G401.6 (cell line): ENCODE measurements at regions not wholly inside any gene's neighbourhood (a gene's known extent, or its start where the extent isn't known, plus 50 kb on each side); places are given as distances from the start of the nearest gene placed in this dataset.
"Not testable (repeated sequence)": the region's sequence is repeated elsewhere in the genome, so short reads cannot be mapped to it uniquely, and the experiment has no call there.

Source experiments
- FAIRE-seq: peaks from 2 replicates; lab custom pipeline; 2012; peaks lifted over from hg19 to GRCh38; lab: Jason Lieb, UNC

- FAIRE-seq: no peak
These were observed 1191.1 kb downstream of the NCAM2 start for GRCh38 chr21:22189278-22189677.

DNA sequence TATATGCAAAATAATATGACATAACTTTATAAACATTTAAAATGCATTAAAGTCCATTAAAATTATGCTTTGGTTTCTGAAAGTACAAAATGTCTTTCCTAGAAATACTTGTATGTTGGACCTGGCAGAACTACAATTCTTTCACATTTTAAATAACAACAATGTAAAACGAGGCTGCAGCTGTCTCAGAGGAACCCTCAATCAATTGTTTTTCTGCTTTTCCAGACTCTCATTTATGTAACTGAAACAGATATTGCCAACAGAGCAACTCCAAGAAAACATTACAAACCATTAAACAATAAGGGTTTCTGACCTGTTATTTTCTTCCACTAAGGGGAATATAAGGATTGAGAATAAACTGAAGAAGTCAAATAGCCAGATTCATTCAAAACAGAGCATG, 1193.4 kb downstream of the NCAM2 start:
- FAIRE-seq: no peak

DNA sequence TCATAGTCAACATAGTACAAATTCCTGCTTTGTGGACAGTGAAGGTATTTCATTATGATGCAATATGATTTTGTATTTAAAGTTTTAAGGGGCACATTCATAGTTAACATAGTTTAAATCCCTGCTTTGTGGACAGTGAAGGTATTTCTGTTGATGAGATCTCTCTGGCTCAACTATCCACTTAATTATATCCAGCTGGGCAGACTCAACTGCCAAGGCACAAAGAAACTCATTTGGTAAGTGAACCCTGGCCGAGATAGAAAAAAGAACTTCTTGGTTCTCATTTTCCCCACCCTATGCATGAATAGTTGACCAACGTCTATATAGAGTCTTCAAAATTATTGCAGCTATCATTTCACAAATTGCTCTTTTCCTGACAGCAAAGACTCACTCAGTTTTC, 1194.6 kb downstream of the NCAM2 start:
- FAIRE-seq: no peak

GRCh38 chr21:22194986-22195385, 1196.8 kb downstream of the NCAM2 start:
- not testable (repeated sequence) for FAIRE-seq

- no peak for FAIRE-seq
These were observed 1202.3 kb downstream of the NCAM2 start for GRCh38 chr21:22200378-22201092.

DNA sequence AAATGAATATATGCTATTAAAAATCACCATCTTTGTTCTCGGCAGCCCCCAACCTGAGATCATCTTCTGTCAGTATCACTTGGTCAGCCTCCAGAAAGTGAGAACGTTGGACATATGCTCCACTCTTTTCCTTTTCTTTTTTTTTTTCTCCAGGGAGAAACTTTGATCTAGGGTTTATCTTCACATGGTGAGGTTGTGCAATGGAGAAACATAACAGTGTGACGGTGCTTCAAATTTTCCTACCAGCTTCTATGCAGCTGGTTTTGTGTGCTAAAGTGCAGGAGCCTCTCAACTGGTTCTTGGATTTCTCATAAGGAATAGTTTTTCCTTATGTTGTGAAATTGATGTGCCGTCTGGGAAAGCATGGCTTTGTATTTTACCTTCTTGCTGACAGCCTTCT, 1202.9 kb downstream of the NCAM2 start:
- no peak for FAIRE-seq

DNA sequence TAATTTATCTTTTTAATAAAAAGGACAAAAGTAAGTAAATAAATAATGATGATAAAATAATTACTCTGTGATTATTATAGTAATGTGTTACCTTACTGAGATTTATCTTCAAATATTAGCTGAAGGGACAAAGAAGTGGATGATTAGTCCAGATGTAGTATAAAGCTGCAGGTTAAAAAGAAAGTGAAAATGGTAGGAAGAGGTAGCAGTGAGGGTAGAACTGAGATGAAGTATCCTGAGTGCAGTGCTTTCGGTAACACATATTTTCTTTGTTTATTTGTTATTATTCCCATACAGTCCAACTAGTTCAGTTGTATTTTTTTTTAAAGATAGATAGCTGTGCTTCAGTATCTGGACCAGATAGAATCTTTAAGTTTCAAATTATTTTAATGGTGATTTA, 1203.5 kb downstream of the NCAM2 start:
- FAIRE-seq: no peak

DNA sequence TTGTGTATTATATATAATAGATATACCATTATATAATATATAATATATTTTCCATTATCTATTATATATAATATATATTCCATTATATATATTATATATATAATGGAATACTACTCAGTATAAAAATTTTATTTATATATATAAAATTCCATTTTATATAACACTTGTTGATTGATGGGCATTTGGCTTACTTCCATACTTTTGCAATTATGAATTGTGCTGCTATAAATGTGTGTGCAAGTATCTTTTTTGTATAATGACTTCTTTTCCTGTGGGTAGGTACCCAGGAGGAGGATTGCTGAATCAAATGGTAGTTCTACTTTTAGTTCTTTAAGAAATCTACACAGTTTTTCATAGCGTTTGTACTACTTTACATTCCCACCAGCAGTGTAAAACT, 1211.1 kb downstream of the NCAM2 start:
- no peak for FAIRE-seq

GRCh38 chr21:22211943-22212342, 1213.7 kb downstream of the NCAM2 start:
- no peak for FAIRE-seq

DNA sequence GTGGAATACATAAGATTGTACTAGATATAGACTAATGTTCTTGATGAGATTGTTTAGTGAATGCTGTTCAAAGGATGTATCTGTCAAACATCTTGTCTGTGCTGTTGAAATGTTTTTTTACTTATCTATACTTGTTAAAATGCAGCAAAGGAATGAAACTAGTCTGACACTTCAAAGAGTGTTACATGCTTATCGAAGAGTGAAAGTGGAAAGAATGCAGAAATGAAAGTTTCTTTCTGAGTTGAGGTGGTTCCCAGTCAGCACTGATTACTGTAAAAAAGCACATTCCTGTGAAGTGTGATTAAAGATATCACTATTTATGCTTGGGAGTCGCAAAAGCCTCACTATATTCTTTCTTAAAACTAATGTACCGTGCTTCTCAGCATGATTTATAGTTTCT, 1225.2 kb downstream of the NCAM2 start:
- no peak for FAIRE-seq

- FAIRE-seq: no peak
These were observed 1226.1 kb downstream of the NCAM2 start for GRCh38 chr21:22224261-22224660.

GRCh38 chr21:22225299-22225698, 1227.1 kb downstream of the NCAM2 start:
- FAIRE-seq: no peak

GRCh38 chr21:22231013-22231412, 1232.8 kb downstream of the NCAM2 start:
- no peak for FAIRE-seq

GRCh38 chr21:22235866-22236590, 1237.8 kb downstream of the NCAM2 start:
- FAIRE-seq: no peak

- no peak for FAIRE-seq
These were observed 1246.3 kb downstream of the NCAM2 start for GRCh38 chr21:22244516-22244915.

DNA sequence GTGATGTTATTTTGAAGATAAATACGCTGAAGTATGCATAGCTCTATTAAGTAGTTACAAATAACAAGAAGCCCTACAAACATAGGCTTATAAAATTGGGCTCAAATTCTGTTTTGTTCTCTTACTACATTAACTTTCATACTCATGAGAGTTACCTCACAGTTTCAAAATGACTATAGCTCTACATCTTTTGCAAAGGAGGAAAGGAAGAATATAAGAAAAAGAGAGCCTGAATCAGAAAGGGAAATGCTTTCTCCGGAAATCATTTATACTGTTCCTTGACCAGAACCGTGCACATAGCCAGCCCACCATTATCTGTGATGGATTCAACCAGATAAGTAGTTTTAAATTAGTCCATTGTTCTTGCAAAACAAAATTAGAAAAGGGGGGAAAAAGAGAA, 1252.1 kb downstream of the NCAM2 start:
- no peak for FAIRE-seq

GRCh38 chr21:22253761-22254160, 1255.6 kb downstream of the NCAM2 start:
- FAIRE-seq: no peak

DNA sequence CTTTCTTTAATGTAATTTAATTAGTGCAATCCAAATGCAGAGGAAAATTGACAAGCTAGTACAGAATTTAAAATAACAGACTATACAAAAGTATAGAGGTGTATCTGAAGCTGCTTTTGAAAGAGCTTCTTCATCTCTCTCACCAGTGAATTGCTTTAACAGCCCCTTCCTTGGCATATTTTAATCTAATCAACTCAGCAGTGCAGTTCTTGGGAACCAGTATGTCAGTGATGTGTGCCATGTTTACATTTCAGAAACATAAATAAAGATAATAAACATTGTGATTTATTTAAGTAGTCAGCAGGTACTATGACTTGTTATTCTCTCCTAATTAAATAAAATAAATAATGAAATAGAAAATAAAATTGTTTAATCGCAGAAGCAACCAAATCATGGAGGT, 1260.6 kb downstream of the NCAM2 start:
- no peak for FAIRE-seq

GRCh38 chr21:22260274-22260673, 1262.1 kb downstream of the NCAM2 start:
- no peak for FAIRE-seq

- FAIRE-seq: no peak
These were observed 1265.7 kb downstream of the NCAM2 start for GRCh38 chr21:22263890-22264289.

DNA sequence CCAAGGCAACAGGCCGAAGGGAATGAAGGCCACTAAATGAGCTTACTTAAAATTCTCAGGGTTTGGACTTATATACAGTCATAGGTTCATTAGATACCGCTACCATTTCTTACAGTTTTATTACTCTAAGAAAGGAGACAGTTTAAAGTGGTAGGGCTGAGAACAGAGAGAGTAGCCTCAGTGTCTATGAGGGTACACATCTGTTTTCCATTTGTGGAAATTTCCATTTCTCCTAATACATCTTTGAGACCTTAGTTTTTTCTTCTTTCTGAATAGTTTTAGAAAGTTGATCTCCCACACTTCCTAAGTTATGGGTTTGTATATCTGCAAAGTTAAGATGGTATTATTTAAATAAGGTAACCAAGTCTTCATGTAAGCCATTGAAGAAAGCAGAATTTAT, 1279.1 kb downstream of the NCAM2 start:
- FAIRE-seq: no peak

DNA sequence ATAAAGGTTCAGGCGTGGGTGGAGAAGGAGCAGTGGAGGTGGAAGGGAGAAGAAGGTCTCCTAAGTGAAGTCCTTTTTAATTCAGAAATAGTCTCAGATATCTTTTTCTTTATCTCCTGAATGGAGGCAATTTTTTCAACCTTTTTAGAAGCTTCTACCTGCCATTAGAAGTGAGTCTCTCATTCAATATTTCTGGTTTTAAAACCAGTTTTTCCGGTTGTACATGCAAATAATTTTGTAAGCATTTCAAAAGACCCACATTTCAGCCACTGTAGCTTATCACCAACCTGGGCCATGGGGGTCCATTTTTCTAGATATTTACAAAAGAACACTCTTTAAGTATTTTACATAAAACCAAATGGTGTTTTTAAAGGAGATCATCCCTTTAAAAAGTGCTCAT, 1280.2 kb downstream of the NCAM2 start:
- FAIRE-seq: no peak

DNA sequence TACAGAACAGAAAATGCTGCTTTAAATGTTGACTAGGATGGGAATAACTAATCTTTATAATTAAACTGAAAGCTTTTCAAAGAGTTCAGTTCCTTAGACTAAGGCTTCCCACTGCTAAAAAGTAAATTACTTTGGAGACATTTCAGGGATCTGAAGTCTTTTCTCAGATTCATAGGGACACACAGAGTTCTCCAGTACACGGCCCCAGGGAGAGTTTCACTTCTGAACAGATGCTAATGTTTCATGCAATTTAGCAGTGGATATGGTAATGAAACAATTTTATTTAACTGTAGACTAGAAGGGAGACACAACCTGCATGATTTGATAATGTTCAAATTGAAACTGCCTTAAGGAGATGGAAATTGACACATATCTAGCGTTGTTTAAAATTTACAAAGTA, 1282.6 kb downstream of the NCAM2 start:
- FAIRE-seq: no peak

DNA sequence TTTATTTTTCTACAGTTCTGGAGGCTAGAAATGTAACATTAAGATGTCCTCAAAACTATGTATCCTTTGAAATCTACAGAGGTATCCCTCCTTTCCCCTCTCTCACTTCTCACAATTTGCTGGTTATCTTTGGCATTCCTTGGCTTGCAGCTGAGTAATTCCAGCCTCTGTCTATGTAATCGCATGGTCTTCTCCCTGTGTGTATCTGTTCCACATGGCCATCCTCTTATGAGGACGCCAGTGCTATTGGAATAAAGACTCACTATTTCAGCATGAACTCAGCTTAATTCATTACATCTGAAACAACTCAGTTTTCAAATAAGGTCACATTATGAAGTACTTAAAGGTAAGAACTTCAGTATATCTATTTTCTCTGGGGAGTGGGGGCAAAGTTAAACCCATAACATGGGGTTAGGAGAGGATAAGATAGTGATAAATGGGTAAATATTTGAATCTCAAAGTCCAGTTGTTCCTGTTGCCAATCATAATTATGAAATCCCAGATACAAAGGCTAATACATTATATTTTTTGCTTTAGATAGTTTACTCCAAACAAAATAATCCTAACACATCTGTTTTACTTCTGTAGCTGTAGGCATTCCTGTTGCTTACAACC, 1290.8 kb downstream of the NCAM2 start:
- FAIRE-seq: no peak
